SK-N-SH (cell line): ENCODE measurements at regions not wholly inside any gene's neighbourhood (a gene's known extent, or its start where the extent isn't known, plus 50 kb on each side); places are given as distances from the start of the nearest gene placed in this dataset.

ENCODE experiments used
- CTCF ChIA-PET: fragments of 300-600, 350-600 bp; formaldehyde crosslinking; extraction: SDS; loops from one replicate; lab custom pipeline; 2021; lab: Yijun Ruan, JAX
- POLR2A ChIA-PET: fragments of 350-600 bp; sonication (Branson Sonifier 250); formaldehyde crosslinking; extraction: SDS; loops from one replicate; lab custom pipeline; 2020; ENCODE audit warnings: antibody characterized with exemption, inconsistent platforms; lab: Yijun Ruan, JAX
- DNase-seq: peaks from one replicate; pipeline ENCODE4 v3.0.0; 2012
- H2AFZ ChIP-seq: fragments of 200-600 bp; sonication (generic); 2 replicates; pipeline ENCODE4 v1.8.1; 2016; ENCODE audit warnings: antibody characterized with exemption, mild to moderate bottlenecking, low read depth
- H3F3A ChIP-seq: fragments of 200-600 bp; sonication (generic); replicated peaks from 2 replicates; pipeline ENCODE3; 2016; ENCODE audit warnings: antibody characterized with exemption, mild to moderate bottlenecking; ENCODE audit not compliant: insufficient read depth
- H3K27ac ChIP-seq, 2 experiments: fragments of 200-500 bp in 1 of 2; fragments of 200-600 bp in 1 of 2; sonication (Bioruptor generic) in 1 of 2; sonication (generic), shearing (Covaris generic) in 1 of 2; 2 replicates each; pipeline versions ENCODE4 v1.5.1 to v1.6.1; 2014 to 2016; ENCODE audit warnings: low read depth in 2 of 2, inconsistent platforms in 1 of 2, low read length in 1 of 2, mild to moderate bottlenecking in 1 of 2, mixed read lengths in 1 of 2
- H3K27me3 ChIP-seq: fragments of 200-600 bp; sonication (generic), shearing (Covaris generic); 2 replicates; pipeline ENCODE4 v1.6.1; 2016; ENCODE audit warnings: mixed run types; ENCODE audit not compliant: insufficient read depth
- H3K36me3 ChIP-seq, 2 experiments: fragments of 200-500 bp in 1 of 2; fragments of 200-600 bp in 1 of 2; sonication (Bioruptor generic) in 1 of 2; sonication (generic) in 1 of 2; replicated peaks in 1 of 2; 2 replicates each; pipeline versions ENCODE3 to v1.5.1; 2014 to 2016; ENCODE audit warnings: low read length in 1 of 2, mild to moderate bottlenecking in 1 of 2; ENCODE audit not compliant: insufficient read depth in 2 of 2, control insufficient read depth in 1 of 2
- H3K4me1 ChIP-seq, 2 experiments: fragments of 200-500 bp in 1 of 2; fragments of 200-600 bp in 1 of 2; sonication (Bioruptor generic) in 1 of 2; sonication (generic), shearing (Covaris generic) in 1 of 2; 2 replicates each; pipeline versions ENCODE4 v1.5.1 to v1.6.1; 2014 to 2016; ENCODE audit warnings: low read depth in 1 of 2, low read length in 1 of 2, mixed run types in 1 of 2; ENCODE audit not compliant: insufficient read depth in 2 of 2, control insufficient read depth in 1 of 2
- H3K4me2 ChIP-seq: fragments of 200-600 bp; sonication (generic), shearing (Covaris generic); 2 replicates; pipeline ENCODE4 v1.6.1; 2017; ENCODE audit warnings: mixed run types
- H3K4me3 ChIP-seq, 2 experiments: fragments of 200-500 bp in 1 of 2; fragments of 200-600 bp in 1 of 2; sonication (Bioruptor generic) in 1 of 2; sonication (generic), shearing (Covaris generic) in 1 of 2; 2 replicates each; pipeline versions ENCODE4 v1.5.1 to v1.8.1; 2014 to 2016; ENCODE audit warnings: low read depth in 2 of 2, inconsistent platforms in 1 of 2, low read length in 1 of 2, mild to moderate bottlenecking in 1 of 2, mixed read lengths in 1 of 2, moderate library complexity in 1 of 2
- H3K79me2 ChIP-seq: fragments of 200-600 bp; sonication (generic); 2 replicates; pipeline ENCODE4 v1.8.1; 2017; ENCODE audit warnings: mild to moderate bottlenecking; ENCODE audit not compliant: insufficient read depth
- H3K9ac ChIP-seq: fragments of 200-600 bp; sonication (generic); 2 replicates; pipeline ENCODE4 v1.6.1; 2017; ENCODE audit warnings: mixed run types
- H3K9me2 ChIP-seq: fragments of 200-600 bp; sonication (generic); 2 replicates; pipeline ENCODE4 v1.6.1; 2017; ENCODE audit warnings: mixed run types
- H3K9me3 ChIP-seq: fragments of 200-600 bp; sonication (generic); 2 replicates; pipeline ENCODE4 v1.6.1; 2017; ENCODE audit warnings: mixed run types, mild to moderate bottlenecking, moderate library complexity
- H4K20me1 ChIP-seq: fragments of 200-600 bp; sonication (generic); 2 replicates; pipeline ENCODE4 v1.6.1; 2017; ENCODE audit warnings: mild to moderate bottlenecking, mixed run types; ENCODE audit not compliant: insufficient read depth
- CHD2 ChIP-seq: fragments of 150-350 bp; IDR thresholded peaks from 2 replicates; pipeline ENCODE4 v1.6.1; 2018; ENCODE audit warnings: low read length; ENCODE audit not compliant: partially characterized antibody
- CTCF ChIP-seq: fragments of 200-600 bp; sonication (generic); IDR thresholded peaks from 2 replicates; pipeline ENCODE4 v1.6.1; 2017; ENCODE audit warnings: antibody characterized with exemption, mild to moderate bottlenecking, moderate library complexity
- EP300 ChIP-seq, 2 experiments: IDR thresholded peaks; 2 replicates each; pipeline versions ENCODE4 v1.4.0 to v1.6.1; 2012; ENCODE audit warnings: borderline replicate concordance in 1 of 2, low read depth in 1 of 2, low read length in 1 of 2
- FOSL2 ChIP-seq: IDR thresholded peaks from 2 replicates; pipeline ENCODE4 v1.4.0; 2012; ENCODE audit warnings: low read depth, mild to moderate bottlenecking, moderate library complexity, borderline replicate concordance
- FOXJ3 ChIP-seq: sonication (generic); formaldehyde crosslinking; IDR thresholded peaks from 2 replicates; pipeline ENCODE4 v1.5.1; 2020; ENCODE audit warnings: mild to moderate bottlenecking, missing genetic modification reagents
- FOXM1 ChIP-seq: IDR thresholded peaks from 2 replicates; pipeline ENCODE4 v1.4.0; 2012; ENCODE audit warnings: low read depth, mild to moderate bottlenecking
- GABPA ChIP-seq: IDR thresholded peaks from 2 replicates; pipeline ENCODE4 v1.4.0; 2012; ENCODE audit warnings: low read depth, mild to moderate bottlenecking
- GATA2 ChIP-seq: sonication (generic); formaldehyde crosslinking; IDR thresholded peaks from 2 replicates; pipeline ENCODE4 v1.5.0; 2020; ENCODE audit warnings: mild to moderate bottlenecking, missing genetic modification reagents
- IRF3 ChIP-seq: fragments of 150-350 bp; IDR thresholded peaks from 2 replicates; pipeline ENCODE4 v1.6.1; 2016; ENCODE audit warnings: mild to moderate bottlenecking, low read depth, low read length
- MEF2A ChIP-seq: IDR thresholded peaks from 2 replicates; pipeline ENCODE4 v1.4.0; 2012; ENCODE audit warnings: low read depth, borderline replicate concordance
- NFIC ChIP-seq: IDR thresholded peaks from 2 replicates; pipeline ENCODE4 v1.4.0; 2012; ENCODE audit warnings: borderline replicate concordance
- NRF1 ChIP-seq: IDR thresholded peaks from 2 replicates; pipeline ENCODE4 v1.6.1; 2012; ENCODE audit warnings: low read depth, mild to moderate bottlenecking, low read length
- PBX3 ChIP-seq: IDR thresholded peaks from 2 replicates; pipeline ENCODE4; 2012
- POLR2AphosphoS5 ChIP-seq: IDR thresholded peaks from 2 replicates; pipeline ENCODE4 v1.6.1; 2012; ENCODE audit warnings: low read depth, low read length
- RAD21 ChIP-seq: IDR thresholded peaks from 2 replicates; pipeline ENCODE4 v1.6.1; 2012; ENCODE audit warnings: mild to moderate bottlenecking, low read length
- RFX5 ChIP-seq: IDR thresholded peaks from 2 replicates; pipeline ENCODE4 v1.6.1; 2012; ENCODE audit warnings: mild to moderate bottlenecking, improper control_type of control experiment, low read length
- TAF1 ChIP-seq: IDR thresholded peaks from 2 replicates; pipeline ENCODE4 v1.6.1; 2012; ENCODE audit warnings: low read depth, mild to moderate bottlenecking, low read length, moderate library complexity, borderline replicate concordance
- TCF12 ChIP-seq: IDR thresholded peaks from 2 replicates; pipeline ENCODE4 v1.4.0; 2012
- TEAD4 ChIP-seq: IDR thresholded peaks from 2 replicates; pipeline ENCODE4 v1.4.0; 2012; ENCODE audit warnings: mild to moderate bottlenecking, borderline replicate concordance; ENCODE audit not compliant: insufficient read depth
- USF1 ChIP-seq: IDR thresholded peaks from 2 replicates; pipeline ENCODE4 v1.4.0; 2012; ENCODE audit warnings: low read depth, borderline replicate concordance
- YY1 ChIP-seq: IDR thresholded peaks from 2 replicates; pipeline ENCODE4 v1.4.0; 2012; ENCODE audit warnings: low read depth, mild to moderate bottlenecking
- WGBS: methylation state at CpG from one replicate; pipeline ENCODE4 v1.1.6; 2017; ENCODE audit warnings: low lambda C conversion rate; 5-methylcytosine and 5-hydroxymethylcytosine counted together

- POLR2A ChIA-PET: no interaction called here
- TF ChIP-seq GABPA: no peak
- CTCF ChIA-PET: no interaction called here
- Histone ChIP-seq H3K4me2 (no peak overlapping the region), H3K27me3 (no peaks in the 10 kb centered on the region), H3K9me2 (no peaks in the 10 kb centered on the region), H3K4me1 (peaks cover 0 to 4% of the 10 kb centered on the region in 2 experiments; a peak in 1 of 4 replicates), H4K20me1 (no peaks in the 10 kb centered on the region), H3K4me3 (no peak overlapping the region), H3K27ac (no peak overlapping the region), H3K79me2 (no peaks in the 10 kb centered on the region), H3K36me3 (no peaks in the 10 kb centered on the region), H3F3A (no peaks in the 10 kb centered on the region), H3K9me3 (no peaks in the 10 kb centered on the region), H3K9ac (no peak overlapping the region), H2AFZ (no peak overlapping the region)
- no peak for DNase-seq
- whole genome bisulfite sequencing: 49% methylated on average over 4 of the region's 4 CpGs
Measured at GRCh38 chr3:33975463-33975862, 177.0 kb downstream of the PDCD6IP start.

GRCh38 chr3:33977227-33977626 lies 178.8 kb downstream of the PDCD6IP start:
- no peak overlapping the region for H3K9ac ChIP-seq
- H3K27me3 ChIP-seq: no peaks in the 10 kb centered on the region
- H3K4me1 ChIP-seq: peaks cover 0 to 4% of the 10 kb centered on the region in 2 experiments; a peak in 1 of 4 replicates
- H3K9me2 ChIP-seq: no peaks in the 10 kb centered on the region
- H3K9me3 ChIP-seq: no peaks in the 10 kb centered on the region
- H4K20me1 ChIP-seq: no peaks in the 10 kb centered on the region
- H3K36me3 ChIP-seq: no peaks in the 10 kb centered on the region
- 20% methylated on average over 2 of the region's 2 CpGs for WGBS
- H3K4me3 ChIP-seq: no peak overlapping the region
- POLR2A ChIA-PET: no interaction called here
- CTCF ChIA-PET: interaction anchor here (1.6 to 2.3 kb wide), 2 partner anchors 28 to 707 kb away, joined by 3 to 6 read pairs; no protein-coding TSS in a partner anchor
- H2AFZ ChIP-seq: no peak overlapping the region
- TF ChIP-seq CTCF: no peak
- TF ChIP-seq RAD21: no peak
- no peak for TF ChIP-seq MEF2A
- no peak for TF ChIP-seq GATA2 (CRISPR knock-in tag)
- TF ChIP-seq RFX5: no peak
- TF ChIP-seq POLR2AphosphoS5: no peak
- TF ChIP-seq FOSL2: no peak
- no peak for TF ChIP-seq NRF1
- TF ChIP-seq USF1: no peak
- TF ChIP-seq YY1: no peak
- no peak for TF ChIP-seq PBX3
- TF ChIP-seq TAF1: no peak
- no peak for TF ChIP-seq TCF12
- TF ChIP-seq FOXM1: no peak
- TF ChIP-seq TEAD4: no peak
- no peak for TF ChIP-seq CHD2
- no peak for TF ChIP-seq EP300 (IDR thresholded peaks at IDR 0.05; ENCODE audit: borderline replicate concordance in 1 of 2, low read depth in 1 of 2, low read length in 1 of 2)
- no peak for TF ChIP-seq FOXJ3 (CRISPR knock-in tag)
- no peak for TF ChIP-seq NFIC
- no peak for TF ChIP-seq IRF3
- TF ChIP-seq, all 33 proteins: peak for 0
- Histone ChIP-seq H3F3A (no peaks in the 10 kb centered on the region), H3K4me2 (no peak overlapping the region), H3K27ac (no peak overlapping the region), H3K79me2 (no peaks in the 10 kb centered on the region)
- no peak for DNase-seq
